Esophagus (tissue), 2 donors: ENCODE measurements at regions not wholly inside any gene's neighbourhood (a gene's known extent, or its start where the extent isn't known, plus 50 kb on each side); places are given as distances from the start of the nearest gene placed in this dataset.

ENCODE experiments used
- H3K27ac ChIP-seq, 2 donors: one replicate each; pipeline ENCODE4 v1.5.1; 2013; ENCODE audit warnings: low read depth in 2 of 2, mild to moderate bottlenecking in 2 of 2, inconsistent platforms in 1 of 2, low read length in 1 of 2, moderate library complexity in 1 of 2
- H3K27me3 ChIP-seq, 2 donors: one replicate each; pipeline ENCODE4 v1.6.1; 2013; ENCODE audit warnings: low read length in 2 of 2, control low read depth in 1 of 2, mild to moderate bottlenecking in 1 of 2; ENCODE audit not compliant: insufficient read depth in 2 of 2, control insufficient read depth in 1 of 2
- H3K36me3 ChIP-seq, 2 donors: one replicate each; pipeline ENCODE4 v1.6.1; 2013; ENCODE audit warnings: low read length in 1 of 2; ENCODE audit not compliant: control insufficient read depth in 2 of 2, insufficient read depth in 2 of 2
- H3K4me1 ChIP-seq, 2 donors: one replicate each; pipeline ENCODE4 v1.6.1; 2013; ENCODE audit warnings: low read length in 1 of 2; ENCODE audit not compliant: control insufficient read depth in 2 of 2, insufficient read depth in 2 of 2
- H3K4me3 ChIP-seq, 2 donors: one replicate each; pipeline ENCODE4 v1.5.1; 2013; ENCODE audit warnings: low read length in 2 of 2, mild to moderate bottlenecking in 2 of 2, low read depth in 1 of 2, moderate library complexity in 1 of 2
- H3K9me3 ChIP-seq, 2 donors: one replicate each; pipeline ENCODE4 v1.6.1; 2013; ENCODE audit warnings: mild to moderate bottlenecking in 2 of 2, low read depth in 1 of 2, low read length in 1 of 2, moderate library complexity in 1 of 2; ENCODE audit not compliant: control insufficient read depth in 2 of 2, insufficient read depth in 1 of 2
- WGBS, 2 donors: extraction: QIAGEN DNeasy Blood & Tissue Kit; methylation state at CpG; one replicate each; pipeline ENCODE4 v1.1.7; 2013; 5-methylcytosine and 5-hydroxymethylcytosine counted together
- donor health status: healthy with polysubstance abuse.
- donor health status: Bipolar disorder and iron deficiency.

GRCh38 chr12:67854351-67854750, 134.9 kb upstream of the IFNG-AS1 start:
- WGBS, 2 donors: 48 to 49% methylated on average over 1 of the region's 1 CpG
- Histone ChIP-seq H3K36me3 (no peaks in the 10 kb centered on the region), H3K4me3 (no peak overlapping the region), H3K27ac (no peak overlapping the region), H3K4me1 (no peaks in the 10 kb centered on the region), H3K27me3 (no peaks in the 10 kb centered on the region), H3K9me3 (no peaks in the 10 kb centered on the region)

DNA sequence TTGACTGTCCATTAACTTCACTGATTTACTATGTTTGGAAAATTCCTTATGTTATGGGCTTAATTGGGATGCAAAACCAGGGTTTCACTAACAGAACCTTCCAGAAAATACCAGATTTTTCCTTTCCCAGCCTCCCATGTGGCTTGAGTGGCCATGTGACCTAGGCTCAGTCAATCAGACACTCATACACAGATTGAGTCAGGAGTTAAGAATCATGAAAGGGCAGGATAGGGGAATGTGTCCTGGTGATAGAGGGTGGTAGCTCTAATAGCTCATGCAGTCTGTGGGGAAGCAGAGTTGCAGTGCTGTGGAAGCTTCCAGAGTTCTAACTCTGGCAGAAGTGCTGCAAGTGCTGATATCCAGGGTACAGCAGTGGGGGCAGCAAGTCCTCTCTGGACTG, 134.1 kb upstream of the IFNG-AS1 start:
- no peaks in the 10 kb centered on the region for H3K9me3 ChIP-seq
- no peak overlapping the region for H3K4me3 ChIP-seq
- no peak overlapping the region for H3K27ac ChIP-seq
- no peaks in the 10 kb centered on the region for H3K36me3 ChIP-seq
- no peaks in the 10 kb centered on the region for H3K4me1 ChIP-seq
- no peaks in the 10 kb centered on the region for H3K27me3 ChIP-seq

GRCh38 chr12:67871231-67871630, 118.0 kb upstream of the IFNG-AS1 start:
- 75 to 85% methylated on average over 4 of the region's 4 CpGs for WGBS, 2 donors
- no peaks in the 10 kb centered on the region for H3K4me1 ChIP-seq
- H3K4me3 ChIP-seq: no peak overlapping the region
- no peak overlapping the region for H3K27ac ChIP-seq
- H3K27me3 ChIP-seq: peaks cover 0 to 3% of the 10 kb centered on the region in 2 donors
- no peaks in the 10 kb centered on the region for H3K9me3 ChIP-seq
- H3K36me3 ChIP-seq: no peaks in the 10 kb centered on the region

GRCh38 chr12:67873355-67873754, 115.9 kb upstream of the IFNG-AS1 start:
- H3K27ac ChIP-seq: no peak overlapping the region
- WGBS, 2 donors: 71 to 79% methylated on average over 1 of the region's 1 CpG
- H3K36me3 ChIP-seq: no peaks in the 10 kb centered on the region
- H3K27me3 ChIP-seq: peaks cover 0 to 3% of the 10 kb centered on the region in 2 donors
- H3K9me3 ChIP-seq: no peaks in the 10 kb centered on the region
- no peaks in the 10 kb centered on the region for H3K4me1 ChIP-seq
- H3K4me3 ChIP-seq: no peak overlapping the region

GRCh38 chr12:67876305-67876915, 112.8 kb upstream of the IFNG-AS1 start:
- no peaks in the 10 kb centered on the region for H3K9me3 ChIP-seq
- no peaks in the 10 kb centered on the region for H3K36me3 ChIP-seq
- peaks cover 0 to 3% of the 10 kb centered on the region in 2 donors for H3K27me3 ChIP-seq
- H3K4me1 ChIP-seq: no peaks in the 10 kb centered on the region
- no peak overlapping the region for H3K4me3 ChIP-seq
- H3K27ac ChIP-seq: no peak overlapping the region

DNA sequence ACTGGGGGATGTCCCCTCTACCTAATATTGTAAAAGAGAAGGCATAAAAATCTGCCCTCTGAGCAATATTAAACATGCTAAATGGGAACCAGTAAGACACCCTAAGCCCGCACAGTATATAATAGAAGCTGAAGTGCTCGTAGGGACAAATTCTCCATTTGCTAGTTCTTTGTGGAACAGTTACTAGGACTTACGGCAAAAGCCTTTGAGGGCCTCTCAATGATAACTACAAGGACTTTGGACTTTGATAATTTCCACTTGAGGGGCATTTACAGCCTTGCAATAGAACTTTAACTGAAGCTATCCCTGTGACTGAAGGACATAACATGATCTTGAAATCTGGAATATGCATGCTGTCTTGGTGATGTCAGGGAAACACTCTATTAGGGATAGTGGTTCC, 111.5 kb upstream of the IFNG-AS1 start:
- Histone ChIP-seq H3K27me3 (no peaks in the 10 kb centered on the region), H3K9me3 (no peaks in the 10 kb centered on the region), H3K27ac (no peak overlapping the region), H3K4me1 (no peaks in the 10 kb centered on the region), H3K36me3 (no peaks in the 10 kb centered on the region), H3K4me3 (no peak overlapping the region)
- WGBS, 2 donors: 91 to 97% methylated on average over 3 of the region's 3 CpGs

- no peak overlapping the region for H3K4me3 ChIP-seq
- no peak overlapping the region for H3K27ac ChIP-seq
- 80% methylated on average over 5 of the region's 5 CpGs for WGBS, 2 donors
- no peaks in the 10 kb centered on the region for H3K36me3 ChIP-seq
- H3K4me1 ChIP-seq: no peaks in the 10 kb centered on the region
- no peaks in the 10 kb centered on the region for H3K27me3 ChIP-seq
- no peaks in the 10 kb centered on the region for H3K9me3 ChIP-seq
Measured at GRCh38 chr12:67879937-67880336, 109.3 kb upstream of the IFNG-AS1 start.

- no peaks in the 10 kb centered on the region for H3K36me3 ChIP-seq
- no peaks in the 10 kb centered on the region for H3K27me3 ChIP-seq
- H3K4me3 ChIP-seq: no peak overlapping the region
- H3K27ac ChIP-seq: no peak overlapping the region
- no peaks in the 10 kb centered on the region for H3K4me1 ChIP-seq
- no peaks in the 10 kb centered on the region for H3K9me3 ChIP-seq
- 73 to 80% methylated on average over 2 of the region's 2 CpGs for WGBS, 2 donors
Measured at GRCh38 chr12:67881565-67881964, 107.7 kb upstream of the IFNG-AS1 start.

DNA sequence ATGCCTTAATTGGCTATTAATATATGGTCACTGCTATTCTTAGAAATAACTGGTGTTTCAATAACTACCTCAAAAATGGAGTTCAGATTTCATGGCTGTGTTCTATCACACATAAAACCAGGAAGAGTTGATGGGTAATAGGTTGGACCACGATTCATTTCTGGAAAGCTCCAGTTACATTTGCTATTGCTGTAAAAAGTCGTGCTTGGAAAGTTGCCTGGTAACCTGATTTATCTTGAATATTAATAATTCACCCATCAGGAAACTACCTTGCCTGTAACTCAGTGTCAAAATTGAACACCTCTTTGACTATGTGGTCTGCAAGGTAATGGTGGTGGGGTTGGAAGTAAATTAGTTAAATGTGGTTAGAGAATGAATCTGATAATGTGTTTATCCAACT, 104.7 kb upstream of the IFNG-AS1 start:
- WGBS, 2 donors: 29 to 31% methylated on average over 2 of the region's 2 CpGs
- Histone ChIP-seq H3K4me1 (no peaks in the 10 kb centered on the region), H3K27me3 (no peaks in the 10 kb centered on the region), H3K4me3 (no peak overlapping the region), H3K27ac (no peak overlapping the region), H3K36me3 (no peaks in the 10 kb centered on the region), H3K9me3 (no peaks in the 10 kb centered on the region)

GRCh38 chr12:67885375-67886169, 103.7 kb upstream of the IFNG-AS1 start:
- no peaks in the 10 kb centered on the region for H3K4me1 ChIP-seq
- no peaks in the 10 kb centered on the region for H3K27me3 ChIP-seq
- no peak overlapping the region for H3K4me3 ChIP-seq
- H3K9me3 ChIP-seq: no peaks in the 10 kb centered on the region
- H3K27ac ChIP-seq: no peak overlapping the region
- 47% methylated on average over 7 of the region's 7 CpGs for WGBS, 2 donors
- H3K36me3 ChIP-seq: no peaks in the 10 kb centered on the region
